Transverse colon (tissue), 4 donors: ENCODE measurements at regions not wholly inside any gene's neighbourhood (a gene's known extent, or its start where the extent isn't known, plus 50 kb on each side); places are given as distances from the start of the nearest gene placed in this dataset.

ENCODE experiments used
- CTCF ChIP-seq, 5 experiments: fragments of 200-600 bp in 3 of 5; fragments of 450-650 bp in 2 of 5; sonication (generic) in 3 of 5; IDR thresholded peaks; 1 replicate in 2 of 5; 2 replicates in 3 of 5; pipeline ENCODE4 v1.5.1; 2016 to 2017; ENCODE audit warnings: antibody characterized with exemption in 5 of 5, inconsistent platforms in 3 of 5, mild to moderate bottlenecking in 2 of 5, moderate library complexity in 1 of 5
- EP300 ChIP-seq: sonication (generic); formaldehyde crosslinking; IDR thresholded peaks from one replicate; pipeline ENCODE4 v1.6.1; 2017; ENCODE audit warnings: antibody characterized with exemption, low read depth
- POLR2A ChIP-seq: fragments of 450-650 bp; IDR thresholded peaks from one replicate; pipeline ENCODE4 v1.6.1; 2016; ENCODE audit warnings: antibody characterized with exemption, mild to moderate bottlenecking, moderate library complexity
- POLR2AphosphoS5 ChIP-seq, 3 donors: sonication (generic); formaldehyde crosslinking; IDR thresholded peaks; one replicate each; pipeline ENCODE4 v1.6.1; 2016; ENCODE audit warnings: antibody characterized with exemption in 3 of 3

- TF ChIP-seq CTCF (IDR thresholded peaks at IDR 0.05) (no peak), POLR2A (no peak), EP300 (no peak), POLR2AphosphoS5 (IDR thresholded peaks at IDR 0.05) (no peak)
Observed at GRCh38 chr11:104763930-104764709, 134.1 kb downstream of the CASP12 start.
